ENCODE measurements at regions not wholly inside any gene's neighbourhood (a gene's known extent, or its start where the extent isn't known, plus 50 kb on each side); places are given as distances from the start of the nearest gene placed in this dataset.

DNA sequence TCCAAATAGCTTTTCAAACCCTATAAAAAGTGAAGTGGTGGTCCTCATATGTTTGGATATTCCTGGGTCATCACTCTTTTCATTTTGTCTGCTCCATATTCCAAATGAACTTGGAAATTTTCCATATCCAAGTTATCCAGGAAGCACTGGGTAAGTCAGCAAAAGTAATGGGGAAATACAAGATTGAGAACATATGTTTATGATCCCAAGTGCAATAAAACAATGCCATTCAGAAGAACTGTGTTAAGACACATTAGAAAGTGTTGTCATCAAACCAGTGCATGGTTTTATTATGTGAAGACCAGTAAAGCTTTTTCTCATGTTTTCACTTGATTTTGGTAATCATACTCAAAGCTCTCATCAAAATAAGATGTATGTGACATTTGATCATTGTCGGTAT lies 363.4 kb downstream of the RPRM start:
- no peak for DNase-seq (ENCODE audit: extremely low spot score, insufficient read length, low read depth)
- FAIRE-seq = no peak

DNA sequence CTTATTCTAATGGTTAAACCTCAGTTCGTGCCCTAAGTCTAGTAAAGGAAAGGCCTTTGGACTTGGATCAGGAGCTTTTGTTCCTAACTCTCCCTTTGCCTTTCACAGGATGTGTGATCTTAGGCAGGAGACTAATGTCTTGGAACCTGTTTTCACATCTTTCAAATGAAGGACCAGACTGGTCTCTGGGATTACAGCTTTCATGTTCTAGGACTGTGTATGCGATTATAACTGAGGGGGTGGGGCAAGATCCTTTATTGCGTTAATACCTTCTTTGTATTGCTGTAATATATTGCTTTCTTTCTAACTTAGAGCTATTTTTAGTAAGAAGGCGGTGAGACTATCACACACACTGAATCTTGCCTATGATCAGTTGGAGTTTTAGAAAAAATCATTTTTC lies 368.1 kb downstream of the RPRM start:
- DNase-seq (ENCODE audit: extremely low spot score, insufficient read length, low read depth) (no peak), FAIRE-seq (no peak)

DNA sequence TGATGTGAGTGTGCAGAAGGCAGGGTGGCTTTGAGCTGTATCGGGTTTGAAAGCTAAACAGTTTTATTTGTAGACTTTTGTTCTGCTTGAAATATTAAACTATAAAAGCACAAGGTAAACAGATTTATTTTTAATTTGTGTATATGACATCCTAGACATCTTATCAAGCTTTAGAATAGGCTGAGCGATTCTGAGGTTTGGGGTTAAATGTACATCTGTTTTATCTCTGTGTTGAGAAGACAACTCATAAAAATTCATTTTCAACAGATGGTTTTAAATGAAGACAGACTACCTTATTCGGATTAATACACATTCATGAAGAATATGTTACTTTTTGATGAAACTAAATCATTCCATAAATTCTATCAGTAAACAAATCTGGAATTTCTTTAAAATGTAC lies 368.8 kb downstream of the RPRM start:
- FAIRE-seq (no peak), DNase-seq (ENCODE audit: extremely low spot score, insufficient read length, low read depth) (no peak)

DNA sequence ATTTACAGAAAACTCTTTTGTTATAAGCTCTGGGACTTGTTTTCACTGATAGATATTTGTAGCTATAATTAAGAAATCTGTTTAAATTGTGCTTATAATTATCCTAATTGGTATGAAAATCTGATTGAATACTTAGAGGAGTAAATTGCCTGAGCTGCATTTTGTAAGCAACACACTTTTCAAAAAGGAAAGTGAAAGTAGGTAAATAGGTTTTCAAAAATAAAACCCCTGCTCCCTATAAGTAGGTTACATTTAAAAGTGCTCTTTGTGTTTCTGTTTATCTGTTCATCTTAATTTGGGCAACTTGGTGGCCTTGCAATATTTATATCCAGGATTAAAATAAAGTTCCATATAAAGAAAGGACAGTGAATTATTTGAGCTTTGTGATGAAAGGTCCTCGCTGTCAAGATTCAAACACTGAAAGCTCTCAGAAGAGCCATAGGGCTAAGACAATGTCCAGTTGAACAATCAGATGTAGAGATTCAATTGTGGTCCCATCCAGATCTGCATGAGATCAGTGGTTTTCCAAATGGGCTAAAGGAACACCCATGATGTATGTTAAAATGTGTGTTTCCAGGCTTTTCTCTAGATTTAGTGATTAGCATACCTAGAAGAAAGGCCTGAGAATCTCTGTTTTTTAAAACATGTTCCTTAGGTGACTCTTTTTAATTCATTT lies 371.6 kb downstream of the RPRM start:
- no peak for FAIRE-seq
- DNase-seq (ENCODE audit: extremely low spot score, insufficient read length, low read depth) = no peak

DNA sequence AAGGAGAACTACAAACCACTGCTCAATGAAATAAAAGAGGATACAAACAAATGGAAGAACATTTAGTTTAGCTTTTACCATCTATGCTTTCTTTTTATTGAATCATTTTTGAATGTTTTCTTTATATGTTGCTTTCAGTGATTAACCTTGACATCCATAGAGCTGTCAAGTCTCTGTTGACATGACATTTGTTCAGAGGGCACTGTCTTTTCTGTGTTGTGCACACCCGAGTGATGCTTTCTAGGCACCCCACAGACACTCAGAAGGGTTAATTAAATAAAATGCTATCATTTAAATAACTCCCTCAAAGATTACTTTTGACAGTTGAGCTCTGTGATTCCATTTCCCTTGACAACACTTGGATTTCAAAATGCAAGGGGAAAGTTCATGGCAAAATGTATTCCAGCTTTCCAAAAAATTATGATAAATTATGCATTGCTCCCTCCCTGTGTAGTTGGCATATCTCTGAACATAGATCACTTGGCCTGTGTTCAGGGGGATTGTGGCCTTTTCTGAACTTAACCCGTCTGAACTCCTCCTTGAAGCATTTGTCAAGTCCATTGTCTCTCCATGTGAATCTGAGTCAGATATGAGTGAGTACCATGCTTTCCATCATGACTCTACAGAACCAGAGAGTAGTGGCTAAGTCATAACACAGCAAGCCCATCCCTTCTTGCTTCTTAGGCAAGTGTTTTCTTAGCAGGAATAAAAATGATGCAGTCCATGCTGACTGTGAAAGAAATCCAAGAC lies 372.6 kb downstream of the RPRM start:
- DNase-seq (ENCODE audit: extremely low spot score, insufficient read length, low read depth) (no peak), FAIRE-seq (no peak)

DNA sequence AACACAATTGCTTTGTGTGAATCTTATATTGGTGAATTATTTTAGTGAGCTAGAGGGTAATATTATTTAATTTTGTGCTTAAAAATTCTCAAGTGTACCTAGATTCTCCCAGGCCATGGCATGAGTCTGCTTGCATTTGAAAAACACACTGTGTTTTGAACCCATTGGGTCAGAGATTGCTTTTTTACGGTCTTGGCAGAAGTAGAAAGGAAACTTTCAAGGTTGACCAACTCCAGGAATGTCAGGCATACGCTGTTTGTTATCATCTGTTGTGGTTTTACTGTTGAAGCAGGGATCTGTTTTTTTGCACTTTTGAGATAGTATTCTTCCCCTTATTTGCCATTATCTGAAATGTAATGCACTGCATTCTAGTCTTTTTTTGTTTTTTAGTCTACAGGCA lies 377.4 kb downstream of the RPRM start:
- FAIRE-seq (no peak), DNase-seq (ENCODE audit: extremely low spot score, insufficient read length, low read depth) (no peak)

DNA sequence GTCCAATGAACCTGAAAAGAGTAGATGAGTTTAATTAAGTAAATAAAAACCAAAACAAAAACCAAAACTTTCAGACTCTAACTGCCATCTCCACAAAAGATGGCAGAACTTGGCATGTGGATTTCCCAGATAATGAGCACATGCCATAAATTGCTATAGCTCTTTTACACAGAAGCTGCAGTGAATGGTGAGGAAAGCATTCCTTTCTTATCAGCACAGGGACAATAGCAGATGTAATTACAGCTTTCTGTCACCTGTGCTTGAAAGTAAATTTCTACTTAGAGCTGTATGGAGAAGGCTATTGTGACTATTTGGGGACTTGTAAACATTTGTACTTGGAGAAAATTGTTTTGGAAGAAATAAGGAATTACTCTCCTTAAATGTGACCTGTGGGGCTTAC lies 378.4 kb downstream of the RPRM start:
- DNase-seq (ENCODE audit: extremely low spot score, insufficient read length, low read depth) (no peak), FAIRE-seq (no peak)

DNA sequence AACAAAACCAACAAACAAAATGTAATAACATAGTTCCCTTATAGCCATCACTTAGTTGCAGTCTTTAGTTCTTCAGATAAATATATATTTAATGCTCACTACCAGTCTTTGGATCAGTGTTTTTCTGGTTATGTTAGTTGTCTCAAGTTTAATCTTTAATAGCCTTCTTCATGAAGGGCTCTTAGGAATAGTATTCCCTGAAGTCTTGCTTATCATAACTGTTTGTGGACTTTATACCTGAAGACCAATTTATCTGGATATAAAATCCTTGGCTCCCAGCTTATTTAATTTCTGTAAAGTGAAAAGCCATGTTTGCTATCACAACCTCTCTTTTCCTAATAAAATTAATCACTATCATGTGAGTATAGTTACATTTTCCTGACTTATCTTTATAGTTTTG lies 379.7 kb downstream of the ARL6IP6 start:
- no peak for DNase-seq (ENCODE audit: extremely low spot score, insufficient read length, low read depth)

DNA sequence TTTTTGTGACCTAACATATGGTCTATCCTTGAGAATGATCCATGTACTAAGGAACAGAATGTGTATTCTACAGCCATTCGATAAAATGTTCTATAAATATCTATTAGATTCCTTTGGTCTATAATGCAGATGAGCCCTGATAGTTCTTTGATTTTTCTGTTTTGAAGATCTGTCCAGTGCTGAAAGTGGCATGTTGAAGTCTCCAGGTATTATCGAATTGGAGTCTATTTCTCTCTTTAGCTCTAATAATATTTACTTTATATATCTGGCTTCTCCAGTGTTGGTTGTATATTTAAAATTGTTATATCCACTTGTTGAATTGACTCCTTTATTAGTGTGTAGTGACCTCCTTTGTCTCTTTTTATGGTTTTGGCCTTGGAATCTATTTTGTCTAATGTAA lies 377.9 kb downstream of the ARL6IP6 start:
- FAIRE-seq = no peak

More for the DNA sequence above, 379.7 kb downstream of the ARL6IP6 start:
- FAIRE-seq = no peak

DNA sequence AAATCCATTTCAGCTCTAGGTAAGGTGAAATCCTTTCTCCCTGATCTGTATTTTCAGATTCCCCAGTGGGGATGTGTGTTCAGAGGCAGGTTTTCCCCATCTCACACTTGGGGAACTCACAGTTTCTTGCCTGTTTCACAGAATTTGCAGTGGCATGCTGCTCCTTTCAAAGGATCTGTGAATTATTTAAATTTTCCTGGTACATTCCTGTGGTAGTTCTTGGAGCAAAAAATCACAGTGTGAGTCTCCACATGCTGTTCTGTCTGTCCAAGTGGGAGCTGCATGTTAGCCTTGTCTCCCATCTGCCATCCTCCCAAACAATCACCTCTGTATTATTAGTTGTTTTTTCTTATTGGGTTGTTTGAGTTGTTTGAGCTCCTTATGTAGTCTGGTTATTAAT lies 372.9 kb downstream of the ARL6IP6 start:
- FAIRE-seq (no peak), DNase-seq (ENCODE audit: extremely low spot score, insufficient read length, low read depth) (no peak)

More for the DNA sequence above, 377.9 kb downstream of the ARL6IP6 start:
- DNase-seq (ENCODE audit: extremely low spot score, insufficient read length, low read depth) = no peak

DNA sequence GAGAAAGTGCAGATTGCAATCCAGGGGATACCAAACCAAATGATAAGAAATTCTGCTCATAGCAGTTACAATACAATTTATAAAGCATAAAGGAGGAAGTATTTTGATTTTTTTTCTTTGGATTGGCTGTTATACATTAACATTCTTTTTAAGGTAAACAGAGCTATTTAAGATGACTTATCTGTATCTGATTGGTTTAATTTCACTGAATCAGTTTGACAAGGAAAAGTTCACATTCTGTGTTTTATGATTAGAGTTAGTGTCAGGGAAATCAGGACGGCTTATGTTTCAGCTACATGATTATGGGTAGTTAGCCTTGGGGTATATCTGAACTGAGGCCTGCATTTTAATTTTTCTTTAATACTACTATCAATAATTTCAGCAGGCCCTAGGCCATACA lies 360.9 kb downstream of the ARL6IP6 start:
- no peak for FAIRE-seq

DNA sequence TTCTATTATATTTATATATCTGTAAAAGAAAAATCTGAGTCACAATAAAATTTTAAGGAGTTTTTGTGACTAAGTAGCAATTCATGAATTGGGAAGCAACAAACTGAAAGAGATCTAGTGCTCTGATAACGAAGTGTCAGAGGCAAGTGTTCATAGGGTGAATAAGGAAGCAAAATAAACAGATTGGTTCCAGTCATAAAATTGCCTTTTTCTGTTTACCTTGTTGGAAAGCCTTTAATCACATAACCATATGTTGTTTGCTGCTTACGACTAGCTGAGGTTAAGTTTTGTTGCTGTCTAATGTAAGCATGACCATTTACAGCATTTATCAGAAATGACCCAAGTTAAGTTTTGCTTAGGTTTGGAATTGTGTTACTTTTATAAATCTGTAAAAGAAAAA lies 358.9 kb downstream of the ARL6IP6 start:
- no peak for DNase-seq (ENCODE audit: extremely low spot score, insufficient read length, low read depth)

More for the DNA sequence above, 360.9 kb downstream of the ARL6IP6 start:
- no peak for DNase-seq (ENCODE audit: extremely low spot score, insufficient read length, low read depth)

DNA sequence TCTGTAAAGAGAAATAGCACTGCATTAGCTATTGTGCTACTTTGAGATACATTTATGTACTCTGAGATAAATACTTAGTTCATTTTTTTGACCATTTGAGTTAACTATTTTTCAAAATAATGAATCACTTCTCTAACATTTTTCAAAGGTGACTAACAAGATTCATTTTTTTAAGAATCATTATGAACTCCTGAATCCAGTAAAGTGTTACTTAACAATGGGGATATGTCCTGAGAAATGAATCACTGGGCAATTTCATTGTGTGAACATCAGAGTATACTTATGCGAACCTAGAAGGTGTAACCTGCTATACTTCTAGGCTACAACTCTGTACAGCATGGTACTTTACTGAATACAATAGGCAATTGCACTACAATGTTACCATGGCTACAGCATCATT lies 355.8 kb downstream of the ARL6IP6 start:
- FAIRE-seq (no peak), DNase-seq (ENCODE audit: extremely low spot score, insufficient read length, low read depth) (no peak)

More for the DNA sequence above, 358.9 kb downstream of the ARL6IP6 start:
- no peak for FAIRE-seq

DNA sequence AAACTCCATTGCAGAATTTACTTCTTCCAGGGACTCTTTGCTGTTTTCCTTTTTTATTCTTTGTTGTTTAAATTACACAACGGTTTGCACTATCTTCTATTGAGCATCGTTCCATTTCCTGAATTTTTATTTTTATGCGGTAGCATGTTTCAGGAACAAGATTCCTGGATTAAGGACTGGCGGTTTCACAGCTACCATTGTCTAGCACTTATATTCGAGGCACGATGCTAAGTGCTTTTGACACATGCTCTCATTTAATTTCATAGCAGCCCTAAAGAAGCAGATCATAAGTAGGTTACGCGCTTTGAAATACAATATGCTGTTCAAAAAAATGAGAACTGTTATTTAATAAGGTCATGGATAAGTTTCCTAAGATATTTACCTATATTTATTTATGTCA lies 354.4 kb downstream of the ARL6IP6 start:
- FAIRE-seq (no peak), DNase-seq (ENCODE audit: extremely low spot score, insufficient read length, low read depth) (no peak)

DNA sequence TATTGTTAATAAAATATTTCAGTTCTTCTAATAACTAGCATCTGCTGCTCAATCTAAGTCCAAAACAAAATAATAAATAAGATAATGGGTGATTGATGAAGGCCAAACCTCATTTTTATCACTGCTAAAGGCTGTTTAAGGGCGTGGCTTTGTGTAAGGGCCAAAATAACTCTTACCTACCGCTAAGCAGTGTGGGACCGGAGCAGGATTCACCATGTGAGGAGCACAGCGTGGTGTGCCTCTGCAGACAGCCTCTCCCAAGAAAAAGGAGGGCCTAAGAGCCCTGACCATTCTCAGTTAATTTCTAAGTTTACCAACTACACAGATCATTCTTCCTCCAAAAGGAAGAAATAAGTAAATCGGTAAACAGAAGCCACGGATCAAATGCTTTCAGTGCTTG lies 353.7 kb downstream of the ARL6IP6 start:
- no peak for FAIRE-seq

DNA sequence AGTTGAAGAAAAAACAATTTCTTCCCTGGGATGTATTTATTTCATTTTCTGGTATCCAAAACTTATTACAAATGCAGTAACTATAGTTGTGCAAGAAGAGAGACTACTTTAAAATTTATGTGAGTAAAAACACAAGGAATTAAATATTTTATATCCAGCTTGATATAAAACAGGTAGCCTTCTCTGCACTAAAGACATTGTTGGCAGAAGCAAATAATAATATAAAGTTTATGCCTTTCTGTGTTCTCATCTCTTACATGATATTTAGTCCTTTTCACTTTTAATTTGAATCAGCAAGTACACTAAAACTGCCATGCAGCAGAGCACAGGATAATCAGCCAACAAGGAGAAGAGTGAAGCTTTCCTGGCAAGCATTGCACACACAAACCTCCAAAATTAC lies 352.7 kb downstream of the ARL6IP6 start:
- DNase-seq (ENCODE audit: extremely low spot score, insufficient read length, low read depth) (no peak), FAIRE-seq (no peak)

More for the DNA sequence above, 353.7 kb downstream of the ARL6IP6 start:
- DNase-seq (ENCODE audit: extremely low spot score, insufficient read length, low read depth) = no peak

DNA sequence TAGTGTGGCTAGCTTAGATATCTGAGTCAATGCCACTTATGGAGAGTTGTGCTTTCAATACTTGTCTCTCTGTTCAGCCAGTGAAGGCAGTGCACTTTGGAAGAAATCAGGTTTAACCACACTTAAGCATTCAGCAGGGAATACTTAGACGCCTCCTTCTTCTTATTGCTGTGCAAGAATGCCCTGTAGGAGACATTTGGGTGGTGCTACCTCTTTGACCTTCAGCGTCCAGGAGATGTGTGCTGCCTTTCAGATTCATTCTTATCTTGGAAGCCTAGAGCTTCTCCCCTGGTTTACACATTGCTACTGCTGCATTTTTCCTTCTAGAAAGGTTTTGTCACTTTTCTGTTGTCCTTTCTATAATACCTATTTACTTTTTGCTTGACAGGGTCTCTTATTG lies 350.5 kb downstream of the ARL6IP6 start:
- FAIRE-seq (no peak), DNase-seq (ENCODE audit: extremely low spot score, insufficient read length, low read depth) (no peak)

DNA sequence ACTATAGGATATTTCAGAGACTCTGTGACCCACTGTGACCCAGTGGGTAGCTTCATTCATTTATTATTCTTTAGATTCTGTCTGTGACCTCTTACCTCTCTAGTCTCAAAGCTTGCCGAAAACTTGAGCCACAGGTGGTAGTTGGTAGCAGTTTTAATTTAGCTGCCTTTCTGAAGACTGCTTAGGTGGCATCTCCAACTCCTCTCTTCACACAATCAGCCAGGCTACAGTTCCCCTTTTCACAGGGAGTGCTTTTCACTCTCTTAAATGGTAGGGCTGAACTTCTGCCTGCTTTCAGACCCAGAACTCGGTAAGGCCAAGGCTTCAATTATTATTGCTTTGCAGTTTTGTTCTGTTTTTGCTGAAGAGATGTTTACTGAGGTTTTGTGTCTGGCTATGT lies 349.6 kb downstream of the ARL6IP6 start:
- DNase-seq (ENCODE audit: extremely low spot score, insufficient read length, low read depth) (no peak), FAIRE-seq (no peak)

DNA sequence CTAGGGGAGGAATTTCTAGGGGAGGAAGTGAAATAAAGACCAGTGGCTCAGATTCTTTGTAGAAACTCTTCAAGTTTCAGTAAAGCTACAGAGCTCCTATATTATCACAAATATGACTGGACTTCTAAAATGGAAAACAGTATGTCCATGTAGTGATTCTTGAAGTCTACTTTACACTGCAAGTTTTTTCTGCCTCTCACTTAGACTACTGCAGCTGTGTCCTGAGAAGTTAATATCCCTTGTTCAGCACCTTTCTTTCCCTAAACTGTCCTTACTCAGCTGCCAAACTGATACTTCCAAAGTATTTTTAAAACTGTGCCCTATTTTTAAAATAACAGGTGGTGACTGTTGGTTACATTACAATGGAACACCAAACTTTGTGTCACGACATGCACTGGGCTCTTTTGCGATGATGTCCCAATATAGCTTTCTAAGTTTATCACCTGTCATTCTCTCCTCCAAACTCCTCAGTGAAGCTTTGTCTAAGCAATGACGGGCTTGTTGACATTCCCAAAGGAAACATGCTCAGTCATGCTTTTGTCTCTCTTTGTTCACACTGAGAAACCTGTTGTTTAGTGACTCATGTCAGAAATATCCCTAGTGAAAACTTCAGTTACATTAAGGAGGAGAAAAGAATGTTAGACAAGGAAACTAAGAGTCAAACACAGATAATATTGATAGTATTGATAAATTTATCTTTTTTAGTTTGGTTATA lies 341.1 kb downstream of the ARL6IP6 start:
- FAIRE-seq (no peak), DNase-seq (ENCODE audit: extremely low spot score, insufficient read length, low read depth) (no peak)

DNA sequence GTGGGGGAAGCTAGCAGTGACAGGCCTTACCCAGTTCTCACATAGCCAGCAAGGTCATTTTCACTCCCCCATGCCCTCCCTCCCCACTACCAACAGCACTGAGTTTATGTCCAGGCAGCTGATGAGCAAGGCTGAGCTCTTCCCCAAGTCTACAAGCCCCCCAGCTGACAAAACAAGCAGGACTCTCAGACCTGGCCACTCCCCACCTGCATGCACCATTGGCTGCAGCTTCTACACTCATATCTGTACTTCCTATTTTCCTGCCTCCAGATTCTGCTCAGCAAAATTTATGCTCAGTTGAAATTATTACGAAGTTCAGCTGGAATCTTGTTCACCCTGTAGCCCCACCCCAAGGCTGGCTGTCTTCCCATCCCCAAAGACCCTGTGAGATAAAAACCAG lies 339.3 kb downstream of the ARL6IP6 start:
- DNase-seq (ENCODE audit: extremely low spot score, insufficient read length, low read depth) = no peak
- FAIRE-seq = no peak

DNA sequence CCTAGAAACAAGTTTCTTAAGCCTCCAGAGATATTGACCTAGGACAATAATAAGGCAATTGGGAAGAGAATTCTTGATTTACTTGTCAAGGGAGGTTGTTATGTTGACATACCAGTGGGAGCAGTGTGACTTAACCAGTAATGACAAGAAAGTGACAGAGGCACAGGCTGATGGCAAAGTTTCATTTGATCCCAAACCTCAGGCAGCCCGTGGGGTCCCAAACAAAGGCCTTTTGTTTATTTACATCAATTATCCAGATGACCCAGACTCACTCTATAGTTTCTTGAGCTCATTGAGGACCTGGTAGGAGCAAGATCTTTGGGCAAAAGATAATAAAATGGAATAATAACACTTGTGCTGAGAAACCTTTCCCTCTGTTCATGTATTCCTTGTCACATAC lies 336.8 kb downstream of the ARL6IP6 start:
- DNase-seq (ENCODE audit: extremely low spot score, insufficient read length, low read depth) (no peak), FAIRE-seq (no peak)
